ENCODE measurements at regions not wholly inside any gene's neighbourhood (a gene's known extent, or its start where the extent isn't known, plus 50 kb on each side); places are given as distances from the start of the nearest gene placed in this dataset.

GRCh38 chr3:35065891-35066290 is 573.4 kb upstream of the ARPP21 start:
- TF ChIP-seq CTCF (IDR thresholded peaks at IDR 0.05; ENCODE audit: insufficient read depth, low read length) (no peak), POLR2AphosphoS5 (IDR thresholded peaks at IDR 0.05; ENCODE audit: low read depth) (no peak), SPI1 (IDR thresholded peaks at IDR 0.05; ENCODE audit: borderline replicate concordance, low read depth) (no peak), GABPA (IDR thresholded peaks at IDR 0.05; ENCODE audit: low read depth) (no peak)
- TF ChIP-seq, protein P1, sequence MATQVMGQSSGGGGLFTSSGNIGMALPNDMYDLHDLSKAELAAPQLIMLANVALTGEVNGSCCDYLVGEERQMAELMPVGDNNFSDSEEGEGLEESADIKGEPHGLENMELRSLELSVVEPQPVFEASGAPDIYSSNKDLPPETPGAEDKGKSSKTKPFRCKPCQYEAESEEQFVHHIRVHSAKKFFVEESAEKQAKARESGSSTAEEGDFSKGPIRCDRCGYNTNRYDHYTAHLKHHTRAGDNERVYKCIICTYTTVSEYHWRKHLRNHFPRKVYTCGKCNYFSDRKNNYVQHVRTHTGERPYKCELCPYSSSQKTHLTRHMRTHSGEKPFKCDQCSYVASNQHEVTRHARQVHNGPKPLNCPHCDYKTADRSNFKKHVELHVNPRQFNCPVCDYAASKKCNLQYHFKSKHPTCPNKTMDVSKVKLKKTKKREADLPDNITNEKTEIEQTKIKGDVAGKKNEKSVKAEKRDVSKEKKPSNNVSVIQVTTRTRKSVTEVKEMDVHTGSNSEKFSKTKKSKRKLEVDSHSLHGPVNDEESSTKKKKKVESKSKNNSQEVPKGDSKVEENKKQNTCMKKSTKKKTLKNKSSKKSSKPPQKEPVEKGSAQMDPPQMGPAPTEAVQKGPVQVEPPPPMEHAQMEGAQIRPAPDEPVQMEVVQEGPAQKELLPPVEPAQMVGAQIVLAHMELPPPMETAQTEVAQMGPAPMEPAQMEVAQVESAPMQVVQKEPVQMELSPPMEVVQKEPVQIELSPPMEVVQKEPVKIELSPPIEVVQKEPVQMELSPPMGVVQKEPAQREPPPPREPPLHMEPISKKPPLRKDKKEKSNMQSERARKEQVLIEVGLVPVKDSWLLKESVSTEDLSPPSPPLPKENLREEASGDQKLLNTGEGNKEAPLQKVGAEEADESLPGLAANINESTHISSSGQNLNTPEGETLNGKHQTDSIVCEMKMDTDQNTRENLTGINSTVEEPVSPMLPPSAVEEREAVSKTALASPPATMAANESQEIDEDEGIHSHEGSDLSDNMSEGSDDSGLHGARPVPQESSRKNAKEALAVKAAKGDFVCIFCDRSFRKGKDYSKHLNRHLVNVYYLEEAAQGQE (IDR thresholded peaks at IDR 0.05; ENCODE audit: insufficient replicate concordance, low read depth), result no peak

Data from HL-60 (cell line).